HTR-8/SVneo (cell line): ENCODE measurements at regions not wholly inside any gene's neighbourhood (a gene's known extent, or its start where the extent isn't known, plus 50 kb on each side); places are given as distances from the start of the nearest gene placed in this dataset.
A peak's percentile ranks its signal among the peaks of the same experiment; 100 is the strongest.

Source experiments
- DNase-seq: peaks from one replicate; pipeline ENCODE4 v3.0.0; 2011; ENCODE audit warnings: low spot score, mixed read lengths; ENCODE audit not compliant: insufficient read length
- FAIRE-seq: peaks from 2 replicates; lab custom pipeline; 2011; peaks lifted over from hg19 to GRCh38; lab: Jason Lieb, UNC

DNA sequence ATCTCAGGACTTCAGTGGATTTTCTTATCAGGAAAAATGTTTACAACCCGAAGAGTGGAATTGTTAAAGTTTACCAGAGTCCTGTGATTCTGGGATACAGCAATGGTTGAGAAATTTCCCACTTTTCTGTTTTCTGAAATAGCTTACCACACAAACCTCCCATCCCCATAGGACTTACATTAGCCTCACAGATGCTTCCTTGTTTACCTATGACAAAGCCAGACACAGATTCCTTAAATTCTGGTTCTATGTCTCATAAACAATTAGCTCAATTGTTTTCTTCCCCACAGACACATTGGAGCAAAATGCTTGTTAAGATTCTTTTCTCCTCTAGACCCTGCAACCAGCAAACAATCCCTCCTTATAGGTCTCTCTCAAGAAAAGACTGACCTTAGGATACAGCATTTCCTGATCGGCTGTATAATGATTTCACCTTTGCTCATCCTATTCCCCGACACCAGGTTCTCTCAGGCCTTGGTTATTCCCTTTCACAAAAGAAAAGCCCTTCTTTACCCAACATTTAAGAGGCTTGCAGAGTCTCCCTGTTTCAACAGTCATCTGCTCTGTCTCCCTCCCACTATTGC, 886.2 kb downstream of the ARAP2 start:
- FAIRE-seq (no peak), DNase-seq (peak; percentile 6)

- DNase-seq (no peak), FAIRE-seq (no peak)
These were observed 879.9 kb downstream of the ARAP2 start for GRCh38 chr4:35364321-35364870.

- no peak for FAIRE-seq
- DNase-seq: no peak
These were observed 879.1 kb downstream of the ARAP2 start for GRCh38 chr4:35365186-35365585.

DNA sequence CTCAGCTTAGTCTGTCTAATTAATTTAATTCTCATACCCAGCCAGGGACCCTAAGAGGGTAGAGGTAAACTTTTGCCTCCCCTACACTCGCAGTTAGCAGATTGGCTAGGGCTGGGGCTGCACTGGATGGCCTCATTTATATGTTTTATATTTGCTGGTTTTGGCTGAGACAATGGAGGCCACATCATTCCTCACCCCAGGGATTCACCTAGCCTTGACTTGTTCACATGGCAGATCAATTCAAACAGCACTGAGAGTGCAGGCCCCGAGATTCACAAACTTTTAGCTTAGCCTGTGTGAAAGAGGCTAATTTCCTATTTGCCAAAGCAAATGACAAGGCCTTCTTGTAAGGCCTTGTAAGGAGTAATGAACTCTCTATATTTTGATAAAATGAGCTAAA, 844.4 kb downstream of the ARAP2 start:
- DNase-seq: no peak
- no peak for FAIRE-seq

DNA sequence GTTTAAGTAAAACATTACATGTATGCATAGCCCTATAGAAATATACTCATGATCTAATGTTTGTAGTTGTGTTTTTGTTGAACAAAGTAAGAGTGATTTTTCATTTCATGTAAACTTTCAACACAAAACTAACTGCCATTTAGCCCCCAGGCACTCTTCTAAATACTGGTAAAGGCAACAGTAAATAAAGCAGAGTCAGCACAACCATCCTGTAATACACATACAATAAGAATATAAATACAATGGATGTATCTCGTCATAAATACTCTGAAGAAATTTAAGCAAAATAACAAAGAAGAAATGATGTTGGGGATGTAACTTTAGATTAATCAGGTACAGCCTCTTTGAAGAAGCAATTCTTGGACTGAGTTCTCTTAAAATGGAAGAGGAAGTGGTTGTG, 821.2 kb downstream of the ARAP2 start:
- FAIRE-seq (no peak), DNase-seq (no peak)

GRCh38 chr4:35447474-35447873, 796.8 kb downstream of the ARAP2 start:
- no peak for DNase-seq
- FAIRE-seq: no peak

DNA sequence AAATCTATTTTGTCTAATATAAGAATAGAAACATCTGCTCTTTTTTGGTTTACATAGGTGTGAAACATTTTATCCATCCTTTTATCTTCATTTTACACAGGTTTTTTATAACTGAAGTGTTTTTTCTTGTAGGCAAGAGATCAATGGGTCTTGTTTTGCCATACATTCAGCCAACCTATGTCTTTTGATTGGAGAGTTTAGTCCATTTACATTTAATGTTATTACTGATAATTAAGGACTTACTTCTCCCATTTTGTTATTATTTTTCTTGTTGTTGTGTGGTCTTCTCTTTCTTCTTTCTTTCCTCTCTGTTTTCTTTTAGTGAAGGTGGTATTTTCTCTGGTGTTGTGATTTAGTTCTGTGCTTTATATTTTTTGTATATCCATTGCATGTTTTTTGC, 785.3 kb downstream of the ARAP2 start:
- DNase-seq (no peak), FAIRE-seq (no peak)

GRCh38 chr4:35461931-35462659, 782.2 kb downstream of the ARAP2 start:
- DNase-seq: no peak
- FAIRE-seq: no peak

DNA sequence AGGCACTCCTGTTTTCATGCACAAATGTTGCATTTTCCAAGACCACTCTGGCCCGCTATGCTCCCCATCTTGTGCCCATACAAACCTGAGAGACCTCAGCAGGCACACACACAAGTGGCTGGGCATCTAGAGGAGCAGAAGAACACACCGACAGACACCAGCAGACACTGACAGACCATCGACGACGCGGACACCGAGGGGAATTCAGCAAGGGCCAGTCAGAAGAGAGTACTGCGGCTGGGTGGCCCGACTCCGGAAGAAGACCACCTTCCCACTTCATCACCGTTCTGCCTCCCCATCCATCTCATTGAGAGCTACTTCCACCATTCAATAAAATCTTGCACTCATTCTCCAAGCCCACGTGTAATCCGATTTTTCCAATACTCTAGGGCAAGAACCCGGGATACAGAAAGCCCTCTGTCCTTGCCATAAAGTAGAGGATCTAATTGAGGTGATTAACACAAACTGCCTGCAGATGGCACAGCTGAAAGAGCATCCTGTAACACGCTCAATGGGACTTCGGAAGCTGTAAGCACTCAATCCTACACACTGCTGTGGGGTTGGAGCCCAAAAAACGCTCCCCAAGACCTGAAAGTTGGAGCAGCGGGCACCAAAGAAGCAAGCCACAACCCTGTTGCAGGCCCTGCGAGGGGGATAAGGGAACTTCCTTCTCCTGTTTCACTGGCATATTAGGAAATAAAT, 780.9 kb downstream of the ARAP2 start:
- no peak for FAIRE-seq

GRCh38 chr4:35464964-35465528, 779.3 kb downstream of the ARAP2 start:
- peak; percentile 1 for DNase-seq
- FAIRE-seq: no peak

More for the DNA sequence above, 780.9 kb downstream of the ARAP2 start:
- no peak for DNase-seq

DNA sequence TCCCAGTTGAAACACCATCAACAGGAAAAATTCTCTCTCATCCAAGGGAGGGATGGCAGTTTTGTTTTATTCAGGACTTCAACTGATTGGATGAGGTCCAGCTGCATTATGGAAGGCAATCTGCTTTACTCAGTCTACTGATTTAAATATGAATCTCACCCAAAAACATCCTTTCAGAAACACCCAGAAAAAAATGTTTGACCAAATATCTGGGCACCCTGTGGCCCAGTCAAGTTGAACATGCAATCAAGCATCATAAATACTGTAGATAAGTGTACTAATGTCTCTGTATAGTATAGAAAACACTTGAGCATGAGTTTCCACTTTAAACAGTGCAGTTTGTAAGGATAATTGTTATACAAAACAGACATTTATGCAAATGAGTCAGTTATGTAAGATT, 753.2 kb downstream of the ARAP2 start:
- DNase-seq (no peak), FAIRE-seq (no peak)

DNA sequence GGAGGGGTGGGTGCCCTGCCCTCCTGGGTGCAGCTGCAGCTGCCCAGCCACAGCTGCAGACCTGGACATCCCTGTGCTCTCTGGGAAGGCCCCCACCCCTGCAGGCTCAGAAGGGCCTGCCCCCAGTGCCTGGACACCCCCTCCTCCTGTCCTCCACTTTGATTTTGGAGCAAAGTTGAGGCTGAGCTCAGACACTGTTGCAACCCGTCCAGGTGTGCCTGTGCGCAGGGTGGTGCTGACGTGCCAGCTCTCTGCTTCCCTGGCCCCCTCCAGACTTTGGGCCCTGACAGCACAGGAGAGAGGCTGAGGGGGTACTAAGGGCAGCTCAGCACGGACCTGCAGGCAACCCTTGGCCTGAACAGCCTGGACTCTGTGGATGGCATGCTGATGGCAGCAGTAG, 750.3 kb downstream of the ARAP2 start:
- FAIRE-seq (no peak), DNase-seq (no peak)

DNA sequence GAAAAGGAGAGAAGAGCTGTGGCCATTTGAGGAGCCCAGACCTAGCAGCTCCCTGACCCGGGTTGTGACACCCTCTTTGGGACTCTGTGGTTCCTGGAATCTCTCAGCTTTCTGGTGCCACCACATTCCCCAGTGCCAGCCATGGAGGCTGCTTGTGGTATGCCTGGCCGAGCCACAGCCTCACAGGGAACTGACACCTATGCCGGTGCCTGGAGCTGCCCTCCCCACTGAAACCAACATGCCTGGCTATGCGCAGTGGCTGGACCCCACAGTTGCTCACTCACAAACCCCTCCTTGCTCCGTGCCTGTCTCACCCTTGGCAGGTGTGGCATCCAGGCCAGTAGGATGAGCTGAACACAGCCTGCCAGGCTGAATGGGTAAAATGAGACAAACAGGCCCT, 749.4 kb downstream of the ARAP2 start:
- DNase-seq (no peak), FAIRE-seq (no peak)

- DNase-seq (no peak), FAIRE-seq (no peak)
These were observed 743.5 kb downstream of the ARAP2 start for GRCh38 chr4:35500812-35501211.

- DNase-seq (no peak), FAIRE-seq (no peak)
These were observed 740.9 kb downstream of the ARAP2 start for GRCh38 chr4:35503435-35503834.

DNA sequence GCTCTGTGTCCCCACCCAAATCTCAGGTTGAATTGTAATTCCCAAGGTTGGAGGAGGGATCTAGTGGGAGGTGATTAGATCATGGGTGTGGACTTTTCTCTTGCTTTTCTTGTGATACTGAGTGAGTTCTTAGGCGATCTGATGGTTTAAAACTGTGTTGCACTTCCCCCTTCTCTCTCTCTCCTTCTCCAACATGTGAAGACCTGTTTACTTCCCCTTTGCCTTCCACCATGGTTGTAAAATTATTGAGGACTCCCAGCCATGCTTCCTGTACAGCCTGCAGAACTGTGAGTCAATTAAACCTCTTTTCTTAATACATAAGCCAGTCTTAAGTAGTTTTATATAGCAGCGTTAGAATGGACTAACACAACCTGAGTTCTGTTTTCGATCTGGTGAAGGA, 738.2 kb downstream of the ARAP2 start:
- FAIRE-seq (no peak), DNase-seq (no peak)

GRCh38 chr4:35511851-35512250, 732.5 kb downstream of the ARAP2 start:
- no peak for FAIRE-seq

GRCh38 chr4:35516102-35516501, 728.2 kb downstream of the ARAP2 start:
- no peak for DNase-seq
- FAIRE-seq: no peak

More at GRCh38 chr4:35511851-35512250, 732.5 kb downstream of the ARAP2 start:
- no peak for DNase-seq

GRCh38 chr4:35520059-35520458, 724.3 kb downstream of the ARAP2 start:
- DNase-seq (no peak), FAIRE-seq (no peak)

DNA sequence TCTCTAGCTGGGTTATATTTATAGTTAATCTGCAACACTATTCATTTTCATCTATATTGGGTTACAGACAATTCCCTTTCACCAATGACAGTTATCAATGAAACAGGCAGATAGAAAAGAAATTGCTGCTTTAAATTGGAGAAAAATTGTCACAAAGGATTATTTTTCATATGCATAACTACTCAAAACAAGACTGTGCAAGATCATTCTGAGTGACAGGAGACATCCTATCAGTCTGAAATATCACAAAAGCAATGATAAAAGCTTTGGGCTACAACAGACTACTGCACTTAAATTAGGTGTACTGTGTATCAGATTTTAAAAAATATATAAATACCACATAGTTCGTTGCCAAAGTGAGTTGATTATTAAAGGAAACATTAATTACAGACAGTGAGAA, 722.6 kb downstream of the ARAP2 start:
- no peak for DNase-seq
- FAIRE-seq: no peak
